ENCODE measurements at regions not wholly inside any gene's neighbourhood (a gene's known extent, or its start where the extent isn't known, plus 50 kb on each side); places are given as distances from the start of the nearest gene placed in this dataset.

- TF ChIP-seq, protein P1, sequence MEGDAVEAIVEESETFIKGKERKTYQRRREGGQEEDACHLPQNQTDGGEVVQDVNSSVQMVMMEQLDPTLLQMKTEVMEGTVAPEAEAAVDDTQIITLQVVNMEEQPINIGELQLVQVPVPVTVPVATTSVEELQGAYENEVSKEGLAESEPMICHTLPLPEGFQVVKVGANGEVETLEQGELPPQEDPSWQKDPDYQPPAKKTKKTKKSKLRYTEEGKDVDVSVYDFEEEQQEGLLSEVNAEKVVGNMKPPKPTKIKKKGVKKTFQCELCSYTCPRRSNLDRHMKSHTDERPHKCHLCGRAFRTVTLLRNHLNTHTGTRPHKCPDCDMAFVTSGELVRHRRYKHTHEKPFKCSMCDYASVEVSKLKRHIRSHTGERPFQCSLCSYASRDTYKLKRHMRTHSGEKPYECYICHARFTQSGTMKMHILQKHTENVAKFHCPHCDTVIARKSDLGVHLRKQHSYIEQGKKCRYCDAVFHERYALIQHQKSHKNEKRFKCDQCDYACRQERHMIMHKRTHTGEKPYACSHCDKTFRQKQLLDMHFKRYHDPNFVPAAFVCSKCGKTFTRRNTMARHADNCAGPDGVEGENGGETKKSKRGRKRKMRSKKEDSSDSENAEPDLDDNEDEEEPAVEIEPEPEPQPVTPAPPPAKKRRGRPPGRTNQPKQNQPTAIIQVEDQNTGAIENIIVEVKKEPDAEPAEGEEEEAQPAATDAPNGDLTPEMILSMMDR (IDR thresholded peaks at IDR 0.05; ENCODE audit: poor library complexity) = no peak
- TF ChIP-seq EZH2 (IDR thresholded peaks at IDR 0.05; ENCODE audit: borderline replicate concordance) (no peak), EZH2phosphoT487 (IDR thresholded peaks at IDR 0.05; ENCODE audit: low read depth, severe bottlenecking, unreplicated experiment) (no peak)
Measured at GRCh38 chr4:62912531-62912930, 1496.7 kb downstream of the TECRL start.
